ENCODE measurements at regions not wholly inside any gene's neighbourhood (a gene's known extent, or its start where the extent isn't known, plus 50 kb on each side); places are given as distances from the start of the nearest gene placed in this dataset.
A peak's percentile ranks its signal among the peaks of the same experiment; 100 is the strongest.

DNA sequence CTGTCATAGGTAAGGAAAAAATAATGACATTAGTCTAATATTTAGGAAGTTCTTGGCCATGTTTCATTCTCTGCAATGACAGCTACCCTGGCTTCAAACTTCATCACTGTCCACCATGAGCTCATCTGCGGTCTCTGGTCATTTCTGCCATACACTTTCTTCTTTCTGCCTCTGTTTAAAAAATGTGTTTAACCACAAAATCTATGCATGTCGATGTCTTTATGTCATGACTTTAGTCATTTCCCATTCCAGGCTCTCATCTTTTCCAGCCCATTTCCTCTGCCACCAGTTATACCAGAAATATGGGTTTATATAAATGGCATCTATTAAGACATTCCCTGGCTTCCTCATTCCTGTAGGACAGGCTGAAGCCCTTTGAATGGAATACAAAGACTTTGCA, 68.5 kb upstream of the DUSP10 start:
- DNase-seq (no peak), ATAC-seq (no peak)
- H3K36me3 ChIP-seq (replicated peaks in 1 of 2; ENCODE audit: insufficient read depth in 1 of 2, low read depth in 2 of 2) = no peaks in the 10 kb centered on the region
- H3K27ac ChIP-seq = no peak overlapping the region
- H3K4me1 ChIP-seq = peaks cover 18% of the 10 kb centered on the region
- WGBS, 2 donors = 80 to 81% methylated on average over 2 of the region's 2 CpGs
- intact Hi-C loops (cut with DNase I) = no loop called here
- TF ChIP-seq CTCF (IDR thresholded peaks at IDR 0.05) (no peak), POLR2A (IDR thresholded peaks at IDR 0.05) (no peak)
- H3K9me3 ChIP-seq = no peaks in the 10 kb centered on the region
- H3K4me3 ChIP-seq = no peak overlapping the region
- H3K27me3 ChIP-seq = no peaks in the 10 kb centered on the region

GRCh38 chr1:221809091-221810029, 67.5 kb upstream of the DUSP10 start:
- H3K4me1 ChIP-seq = peaks cover 24% of the 10 kb centered on the region
- H3K36me3 ChIP-seq (replicated peaks in 1 of 2; ENCODE audit: insufficient read depth in 1 of 2, low read depth in 2 of 2) = no peaks in the 10 kb centered on the region
- H3K4me3 ChIP-seq = no peak overlapping the region
- no peaks in the 10 kb centered on the region for H3K9me3 ChIP-seq
- peak overlapping the region in 1 of 4 donors; percentile 36 for H3K27ac ChIP-seq
- TF ChIP-seq CTCF (IDR thresholded peaks at IDR 0.05) (no peak), POLR2A (IDR thresholded peaks at IDR 0.05) (no peak)
- H3K27me3 ChIP-seq = no peaks in the 10 kb centered on the region
- intact Hi-C loops (cut with DNase I) = no loop called here
- WGBS, 2 donors = 48 to 62% methylated on average over 12 of the region's 12 CpGs
- ATAC-seq (no peak), DNase-seq (peak in 1 of 4 donors; percentile 13)

- intact Hi-C loops (cut with DNase I) = no loop called here
- Histone ChIP-seq H3K36me3 (replicated peaks in 1 of 2; ENCODE audit: insufficient read depth in 1 of 2, low read depth in 2 of 2) (no peaks in the 10 kb centered on the region), H3K27me3 (no peaks in the 10 kb centered on the region), H3K4me1 (peaks cover 32% of the 10 kb centered on the region), H3K4me3 (no peak overlapping the region), H3K27ac (no peak overlapping the region), H3K9me3 (no peaks in the 10 kb centered on the region)
- DNase-seq (no peak), ATAC-seq (no peak)
- no peak for TF ChIP-seq CTCF (IDR thresholded peaks at IDR 0.05)
- TF ChIP-seq POLR2A (IDR thresholded peaks at IDR 0.05) = no peak
These were observed 65.1 kb upstream of the DUSP10 start for GRCh38 chr1:221806984-221807383.

DNA sequence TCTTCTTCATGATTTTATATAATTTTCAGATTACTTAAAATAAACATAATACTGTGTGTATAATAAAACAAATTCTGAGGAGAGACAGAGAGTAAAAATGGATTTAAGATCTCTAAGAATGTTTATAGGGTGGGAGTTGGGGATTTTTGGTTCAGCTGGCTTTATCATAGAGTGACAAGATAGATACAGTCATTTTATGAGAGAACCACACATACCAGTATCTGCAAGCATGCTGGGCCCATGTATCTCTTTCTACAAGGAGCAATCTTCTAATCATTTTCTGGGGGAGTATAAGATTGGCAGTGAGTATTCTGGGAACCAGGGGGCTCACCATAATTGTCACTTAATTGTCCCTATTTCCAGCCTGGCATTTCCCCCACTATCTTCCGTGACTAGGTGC, 64.3 kb upstream of the DUSP10 start:
- no peaks in the 10 kb centered on the region for H3K9me3 ChIP-seq
- DNase-seq (no peak), ATAC-seq (no peak)
- no peaks in the 10 kb centered on the region for H3K36me3 ChIP-seq (replicated peaks in 1 of 2; ENCODE audit: insufficient read depth in 1 of 2, low read depth in 2 of 2)
- WGBS, 2 donors = 92 to 100% methylated on average over 1 of the region's 1 CpG
- H3K4me3 ChIP-seq = no peak overlapping the region
- no peak overlapping the region for H3K27ac ChIP-seq
- no peaks in the 10 kb centered on the region for H3K27me3 ChIP-seq
- peaks cover 25% of the 10 kb centered on the region for H3K4me1 ChIP-seq
- intact Hi-C loops (cut with DNase I) = no loop called here
- TF ChIP-seq CTCF (IDR thresholded peaks at IDR 0.05) = no peak
- TF ChIP-seq POLR2A (IDR thresholded peaks at IDR 0.05) = no peak

GRCh38 chr1:221805121-221805520, 63.2 kb upstream of the DUSP10 start:
- H3K36me3 ChIP-seq (replicated peaks in 1 of 2; ENCODE audit: insufficient read depth in 1 of 2, low read depth in 2 of 2) = no peaks in the 10 kb centered on the region
- H3K9me3 ChIP-seq = no peaks in the 10 kb centered on the region
- peaks cover 19% of the 10 kb centered on the region for H3K4me1 ChIP-seq
- intact Hi-C loops (cut with DNase I) = no loop called here
- H3K27ac ChIP-seq = no peak overlapping the region
- DNase-seq (no peak), ATAC-seq (no peak)
- TF ChIP-seq POLR2A (IDR thresholded peaks at IDR 0.05) (no peak), CTCF (IDR thresholded peaks at IDR 0.05) (no peak)
- no peaks in the 10 kb centered on the region for H3K27me3 ChIP-seq
- H3K4me3 ChIP-seq = no peak overlapping the region
- 92 to 100% methylated on average over 1 of the region's 1 CpG for WGBS, 2 donors
